CD4-positive, alpha-beta memory T cell (primary cell): ENCODE measurements at regions not wholly inside any gene's neighbourhood (a gene's known extent, or its start where the extent isn't known, plus 50 kb on each side); places are given as distances from the start of the nearest gene placed in this dataset.

ENCODE experiments used
- CTCF ChIA-PET: fragments of 350-600 bp; sonication (Branson Sonifier 250); formaldehyde crosslinking; loops from one replicate; lab custom pipeline; 2021; ENCODE audit warnings: inconsistent platforms; ENCODE audit not compliant: partially characterized antibody; lab: Charles Lee
- POLR2A ChIA-PET: fragments of 350-600 bp; sonication (Branson Sonifier 250); formaldehyde crosslinking; loops from one replicate; lab custom pipeline; 2021; ENCODE audit not compliant: partially characterized antibody; lab: Charles Lee
- DNase-seq, 5 donors: peaks; one replicate each; pipeline versions ENCODE4 v3.0.0 to v3.0.0-alpha.2; 2020 to 2022; ENCODE audit warnings: mixed read lengths in 1 of 5
- H3K27ac ChIP-seq: one replicate; pipeline ENCODE4 v1.7.0; 2013; ENCODE audit warnings: low read depth, low read length
- H3K27me3 ChIP-seq: 2 replicates; pipeline ENCODE4 v1.7.0; 2013; ENCODE audit warnings: mild to moderate bottlenecking, low read length, moderate library complexity; ENCODE audit not compliant: insufficient read depth
- H3K36me3 ChIP-seq: 2 replicates; pipeline ENCODE4 v1.7.0; 2013; ENCODE audit warnings: mild to moderate bottlenecking, low read length, moderate library complexity; ENCODE audit not compliant: insufficient read depth
- H3K4me1 ChIP-seq: 2 replicates; pipeline ENCODE4 v1.7.0; 2013; ENCODE audit warnings: mild to moderate bottlenecking, low read length, moderate library complexity; ENCODE audit not compliant: insufficient read depth
- H3K4me3 ChIP-seq, 2 donors: one replicate each; pipeline ENCODE4 v1.7.0; 2013; ENCODE audit warnings: low read length in 2 of 2, mild to moderate bottlenecking in 1 of 2
- H3K9me3 ChIP-seq, 2 donors: one replicate each; pipeline ENCODE4 v1.7.0; 2013; ENCODE audit warnings: low read length in 2 of 2, control low read depth in 1 of 2; ENCODE audit not compliant: control insufficient read depth in 1 of 2
- H3K27ac Mint-ChIP-seq, 7 donors: one replicate each; pipeline ENCODE4 v1.8.0; 2020 to 2021; ENCODE audit warnings: mixed read lengths in 7 of 7, mild to moderate bottlenecking in 6 of 7, inconsistent platforms in 3 of 7, moderate library complexity in 3 of 7
- H3K27me3 Mint-ChIP-seq, 2 donors: one replicate each; pipeline ENCODE4 v1.8.0; 2020 to 2021; ENCODE audit warnings: mixed read lengths in 2 of 2
- H3K36me3 Mint-ChIP-seq, 2 donors: one replicate each; pipeline ENCODE4 v1.8.0; 2020 to 2021; ENCODE audit warnings: mixed read lengths in 2 of 2, inconsistent platforms in 1 of 2, mild to moderate bottlenecking in 1 of 2
- H3K4me1 Mint-ChIP-seq, 4 donors: one replicate each; pipeline ENCODE4 v1.8.0; 2020 to 2021; ENCODE audit warnings: mixed read lengths in 4 of 4, mild to moderate bottlenecking in 1 of 4
- H3K4me3 Mint-ChIP-seq, 8 donors: one replicate each; pipeline ENCODE4 v1.8.0; 2020 to 2021; ENCODE audit warnings: mixed read lengths in 8 of 8, mild to moderate bottlenecking in 7 of 8, moderate library complexity in 6 of 8, inconsistent platforms in 3 of 8
- H3K9me3 Mint-ChIP-seq, 8 donors: one replicate each; pipeline ENCODE4 v1.8.0; 2020 to 2021; ENCODE audit warnings: mixed read lengths in 8 of 8, mild to moderate bottlenecking in 5 of 8, inconsistent platforms in 3 of 8, moderate library complexity in 1 of 8
- intact Hi-C: fragments of 100-400 bp; cut with micrococcal nuclease; formaldehyde crosslinking; loops from one replicate; pipeline ENCODE4 v1.15.1; 2023

- no peaks in the 10 kb centered on the region for H3K36me3 Mint-ChIP-seq
- no peak overlapping the region for H3K27ac ChIP-seq
- no peak overlapping the region for H3K4me3 Mint-ChIP-seq
- no peaks in the 10 kb centered on the region for H3K4me1 ChIP-seq
- no peak overlapping the region for H3K4me3 ChIP-seq
- no peak for DNase-seq
- H3K27me3 Mint-ChIP-seq = no peaks in the 10 kb centered on the region
- ChIA-PET CTCF (no interaction called here), POLR2A (no interaction called here)
- no peaks in the 10 kb centered on the region for H3K9me3 ChIP-seq
- H3K27me3 ChIP-seq = no peaks in the 10 kb centered on the region
- H3K27ac Mint-ChIP-seq = no peak overlapping the region
- H3K4me1 Mint-ChIP-seq = no peaks in the 10 kb centered on the region
- peaks cover 0 to 4% (median under 1%) of the 10 kb centered on the region in 8 donors for H3K9me3 Mint-ChIP-seq
- intact Hi-C loops = no loop called here
- no peaks in the 10 kb centered on the region for H3K36me3 ChIP-seq
Observed at GRCh38 chr10:120657371-120657770, 193.8 kb upstream of the WDR11 start.

- no peaks in the 10 kb centered on the region for H3K27me3 Mint-ChIP-seq
- Histone ChIP-seq H3K9me3 (no peaks in the 10 kb centered on the region), H3K27me3 (no peaks in the 10 kb centered on the region), H3K4me1 (no peaks in the 10 kb centered on the region), H3K27ac (no peak overlapping the region), H3K36me3 (no peaks in the 10 kb centered on the region), H3K4me3 (no peak overlapping the region)
- ChIA-PET POLR2A (no interaction called here), CTCF (no interaction called here)
- no peaks in the 10 kb centered on the region for H3K4me1 Mint-ChIP-seq
- no peak overlapping the region for H3K4me3 Mint-ChIP-seq
- intact Hi-C loops = no loop called here
- no peak overlapping the region for H3K27ac Mint-ChIP-seq
- DNase-seq = no peak
- peaks cover 0 to 4% (median 0%) of the 10 kb centered on the region in 8 donors for H3K9me3 Mint-ChIP-seq
- no peaks in the 10 kb centered on the region for H3K36me3 Mint-ChIP-seq
Observed at GRCh38 chr10:120658943-120659885, 191.9 kb upstream of the WDR11 start.

GRCh38 chr10:120666308-120666707 is 184.9 kb upstream of the WDR11 start:
- Histone ChIP-seq H3K4me3 (no peak overlapping the region), H3K4me1 (no peaks in the 10 kb centered on the region), H3K9me3 (no peaks in the 10 kb centered on the region), H3K27ac (no peak overlapping the region), H3K36me3 (no peaks in the 10 kb centered on the region), H3K27me3 (no peaks in the 10 kb centered on the region)
- peaks cover 0 to 5% (median 0%) of the 10 kb centered on the region in 8 donors for H3K9me3 Mint-ChIP-seq
- H3K4me1 Mint-ChIP-seq = no peaks in the 10 kb centered on the region
- H3K36me3 Mint-ChIP-seq = no peaks in the 10 kb centered on the region
- POLR2A ChIA-PET = no interaction called here
- intact Hi-C loops = no loop called here
- H3K4me3 Mint-ChIP-seq = no peak overlapping the region
- H3K27ac Mint-ChIP-seq = no peak overlapping the region
- H3K27me3 Mint-ChIP-seq = no peaks in the 10 kb centered on the region
- DNase-seq = no peak
- CTCF ChIA-PET = interaction anchor here (1.5 kb wide), 1 partner anchor 90 kb away, joined by 4 read pairs; no protein-coding TSS in a partner anchor

- CTCF ChIA-PET = no interaction called here
- Histone ChIP-seq H3K27me3 (no peaks in the 10 kb centered on the region), H3K9me3 (no peaks in the 10 kb centered on the region), H3K4me3 (no peak overlapping the region), H3K36me3 (no peaks in the 10 kb centered on the region), H3K4me1 (no peaks in the 10 kb centered on the region), H3K27ac (no peak overlapping the region)
- Mint-ChIP-seq H3K36me3 (no peaks in the 10 kb centered on the region), H3K27ac (no peak overlapping the region), H3K9me3 (peaks cover 0 to 3% (median under 1%) of the 10 kb centered on the region in 8 donors), H3K4me1 (no peaks in the 10 kb centered on the region), H3K27me3 (peaks cover under 1 to 4% of the 10 kb centered on the region in 2 donors), H3K4me3 (no peak overlapping the region)
- POLR2A ChIA-PET = no interaction called here
- DNase-seq = no peak
- intact Hi-C loops = no loop called here
Observed at GRCh38 chr10:120667276-120667675, 183.9 kb upstream of the WDR11 start.

GRCh38 chr10:120671491-120671890 is 179.7 kb upstream of the WDR11 start:
- no peaks in the 10 kb centered on the region for H3K4me1 Mint-ChIP-seq
- DNase-seq = no peak
- H3K27ac ChIP-seq = no peak overlapping the region
- intact Hi-C loops = no loop called here
- POLR2A ChIA-PET = no interaction called here
- no peaks in the 10 kb centered on the region for H3K36me3 ChIP-seq
- CTCF ChIA-PET = no interaction called here
- peaks cover 2 to 4% of the 10 kb centered on the region in 2 donors for H3K27me3 Mint-ChIP-seq
- peaks cover 4 to 18% (median 7%) of the 10 kb centered on the region in 8 donors for H3K9me3 Mint-ChIP-seq
- H3K36me3 Mint-ChIP-seq = no peaks in the 10 kb centered on the region
- H3K4me1 ChIP-seq = no peaks in the 10 kb centered on the region
- H3K27me3 ChIP-seq = no peaks in the 10 kb centered on the region
- no peak overlapping the region for H3K4me3 Mint-ChIP-seq
- no peak overlapping the region for H3K4me3 ChIP-seq
- H3K27ac Mint-ChIP-seq = no peak overlapping the region
- H3K9me3 ChIP-seq = no peaks in the 10 kb centered on the region

- Histone ChIP-seq H3K9me3 (no peaks in the 10 kb centered on the region), H3K27ac (no peak overlapping the region), H3K4me3 (no peak overlapping the region), H3K27me3 (no peaks in the 10 kb centered on the region), H3K4me1 (no peaks in the 10 kb centered on the region), H3K36me3 (no peaks in the 10 kb centered on the region)
- Mint-ChIP-seq H3K4me1 (no peaks in the 10 kb centered on the region), H3K27me3 (peaks cover 0 to 4% of the 10 kb centered on the region in 2 donors), H3K27ac (no peak overlapping the region), H3K4me3 (no peak overlapping the region), H3K9me3 (no peaks in the 10 kb centered on the region), H3K36me3 (no peaks in the 10 kb centered on the region)
- DNase-seq = no peak
- ChIA-PET CTCF (no interaction called here), POLR2A (no interaction called here)
- intact Hi-C loops = no loop called here
Observed at GRCh38 chr10:120683454-120683853, 167.7 kb upstream of the WDR11 start.

GRCh38 chr10:120684226-120684625 is 166.9 kb upstream of the WDR11 start:
- no peaks in the 10 kb centered on the region for H3K27me3 ChIP-seq
- H3K4me1 ChIP-seq = no peaks in the 10 kb centered on the region
- Mint-ChIP-seq H3K36me3 (no peaks in the 10 kb centered on the region), H3K4me1 (no peaks in the 10 kb centered on the region), H3K9me3 (no peaks in the 10 kb centered on the region), H3K4me3 (peak overlapping the region in 1 of 8 donors; percentile 4), H3K27me3 (peaks cover 0 to 4% of the 10 kb centered on the region in 2 donors), H3K27ac (peak overlapping the region in 1 of 7 donors; percentile 18)
- no peak for DNase-seq
- H3K36me3 ChIP-seq = no peaks in the 10 kb centered on the region
- H3K27ac ChIP-seq = no peak overlapping the region
- intact Hi-C loops = no loop called here
- CTCF ChIA-PET = no interaction called here
- POLR2A ChIA-PET = no interaction called here
- H3K9me3 ChIP-seq = no peaks in the 10 kb centered on the region
- H3K4me3 ChIP-seq = no peak overlapping the region
